ENCODE measurements at regions not wholly inside any gene's neighbourhood (a gene's known extent, or its start where the extent isn't known, plus 50 kb on each side); places are given as distances from the start of the nearest gene placed in this dataset.

GRCh38 chr13:111528513-111528912 is 208.1 kb downstream of the TEX29 start:
- no peak for DNase-seq
- intact Hi-C loops (cut with micrococcal nuclease), result no loop called here
- TF ChIP-seq CTCF (IDR thresholded peaks at IDR 0.05; ENCODE audit: borderline replicate concordance), result no peak

GRCh38 chr13:111530137-111530870 is 209.9 kb downstream of the TEX29 start:
- Histone ChIP-seq H3K9me3 (replicated peaks) (no peaks in the 10 kb centered on the region), H3K27me3 (ENCODE audit: low read depth) (peaks cover 86% of the 10 kb centered on the region), H3K4me3 (no peak overlapping the region), H3K4me1 (no peaks in the 10 kb centered on the region), H3K36me3 (no peaks in the 10 kb centered on the region), H3K27ac (replicated peaks) (no peak overlapping the region)
- TF ChIP-seq CTCF (IDR thresholded peaks at IDR 0.05; ENCODE audit: borderline replicate concordance), result no peak
- intact Hi-C loops (cut with micrococcal nuclease), result no loop called here
- no peak for DNase-seq

More at GRCh38 chr13:111528513-111528912, 208.1 kb downstream of the TEX29 start:
- Histone ChIP-seq H3K9me3 (replicated peaks) (no peaks in the 10 kb centered on the region), H3K4me3 (no peak overlapping the region), H3K27me3 (ENCODE audit: low read depth) (peaks cover 69% of the 10 kb centered on the region), H3K4me1 (no peaks in the 10 kb centered on the region), H3K27ac (replicated peaks) (no peak overlapping the region), H3K36me3 (no peaks in the 10 kb centered on the region)

DNA sequence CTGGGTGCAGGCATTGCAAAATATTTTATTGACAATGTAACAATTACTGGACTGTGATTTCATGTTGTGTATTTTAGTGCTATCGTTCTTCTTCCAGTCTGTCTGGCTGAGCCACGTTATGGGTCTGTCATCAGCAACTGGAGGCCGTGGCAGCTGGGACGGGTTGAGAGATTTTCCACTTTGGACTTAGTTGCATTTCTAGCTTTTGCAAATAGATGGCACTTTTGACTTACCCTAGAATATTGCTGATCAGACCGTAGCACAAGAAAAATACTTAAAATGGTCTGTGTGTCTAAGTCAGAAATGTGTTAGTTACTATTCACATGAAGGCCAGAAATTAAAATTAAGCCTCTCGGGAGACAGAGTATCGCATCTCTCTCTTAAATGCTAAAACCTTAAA is 211.1 kb downstream of the TEX29 start:
- H3K36me3 ChIP-seq, result no peaks in the 10 kb centered on the region
- intact Hi-C loops (cut with micrococcal nuclease), result no loop called here
- DNase-seq, result no peak
- H3K4me1 ChIP-seq, result no peaks in the 10 kb centered on the region
- no peak overlapping the region for H3K4me3 ChIP-seq
- H3K27me3 ChIP-seq (ENCODE audit: low read depth), result peaks cover 94% of the 10 kb centered on the region
- no peak overlapping the region for H3K27ac ChIP-seq (replicated peaks)
- H3K9me3 ChIP-seq (replicated peaks), result no peaks in the 10 kb centered on the region
- peak; percentile 44 for TF ChIP-seq CTCF (IDR thresholded peaks at IDR 0.05; ENCODE audit: borderline replicate concordance)

DNA sequence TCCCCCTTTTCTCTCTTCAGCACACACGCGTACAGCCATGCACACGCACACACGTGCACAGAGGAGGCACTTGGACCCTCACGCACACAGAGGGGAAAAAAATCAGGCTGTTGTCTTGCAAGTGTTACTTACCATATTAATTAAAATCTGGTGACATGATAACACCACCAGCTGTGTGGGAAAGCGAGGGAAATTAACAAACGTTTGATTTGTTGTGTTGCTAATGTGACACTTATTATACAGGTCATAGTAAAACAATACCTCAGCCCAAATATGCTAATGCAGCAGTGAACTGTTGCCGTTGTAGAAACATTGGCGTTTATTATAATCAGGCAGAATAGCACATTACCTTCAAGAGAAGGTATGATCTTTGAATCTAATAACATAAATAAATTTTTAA is 211.7 kb downstream of the TEX29 start:
- no peak overlapping the region for H3K27ac ChIP-seq (replicated peaks)
- H3K4me3 ChIP-seq, result no peak overlapping the region
- TF ChIP-seq CTCF (IDR thresholded peaks at IDR 0.05; ENCODE audit: borderline replicate concordance), result no peak
- no peaks in the 10 kb centered on the region for H3K9me3 ChIP-seq (replicated peaks)
- H3K36me3 ChIP-seq, result no peaks in the 10 kb centered on the region
- peaks cover 99% of the 10 kb centered on the region for H3K27me3 ChIP-seq (ENCODE audit: low read depth)
- H3K4me1 ChIP-seq, result no peaks in the 10 kb centered on the region
- no peak for DNase-seq
- intact Hi-C loops (cut with micrococcal nuclease), result no loop called here

DNA sequence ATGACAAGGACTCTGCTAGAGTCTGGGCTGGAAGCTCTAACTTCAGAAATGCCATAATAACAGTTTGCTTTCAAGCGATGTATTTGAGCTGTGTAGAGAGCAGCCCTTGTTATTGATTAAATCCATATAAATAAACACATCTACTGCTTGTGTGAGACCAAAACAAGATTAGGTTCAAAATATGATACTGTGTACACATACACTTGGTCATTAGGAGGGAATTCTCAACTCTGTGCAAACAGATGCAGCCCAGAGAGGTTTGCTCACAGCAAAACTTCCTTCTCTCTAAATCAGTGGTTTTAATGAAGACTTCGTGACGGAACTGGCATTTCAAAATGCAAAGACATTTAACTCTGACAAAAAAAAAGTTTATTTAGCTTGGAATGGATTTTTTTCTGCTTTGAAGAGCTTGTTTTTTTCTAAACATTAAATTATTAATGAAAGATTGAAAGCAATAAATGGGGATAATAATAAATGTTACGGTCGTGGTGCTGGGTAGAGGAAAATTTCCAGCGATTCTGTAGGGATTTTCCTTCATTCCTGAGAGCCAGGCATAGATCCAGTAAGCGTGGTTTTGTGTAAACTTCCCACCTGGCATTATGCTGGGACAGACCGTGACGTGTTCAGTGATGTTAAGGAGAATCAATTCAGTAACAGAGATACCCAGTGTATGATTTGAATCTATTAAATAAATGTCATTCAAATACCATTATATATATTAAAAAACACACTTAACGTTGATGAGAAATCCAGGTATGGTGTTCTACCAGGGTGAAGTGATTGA is 213.7 kb downstream of the TEX29 start:
- H3K4me3 ChIP-seq, result no peak overlapping the region
- H3K4me1 ChIP-seq, result no peaks in the 10 kb centered on the region
- intact Hi-C loops (cut with micrococcal nuclease), result no loop called here
- H3K9me3 ChIP-seq (replicated peaks), result no peaks in the 10 kb centered on the region
- H3K27ac ChIP-seq (replicated peaks), result no peak overlapping the region
- DNase-seq, result no peak
- no peaks in the 10 kb centered on the region for H3K36me3 ChIP-seq
- H3K27me3 ChIP-seq (ENCODE audit: low read depth), result peaks cover 100% of the 10 kb centered on the region
- no peak for TF ChIP-seq CTCF (IDR thresholded peaks at IDR 0.05; ENCODE audit: borderline replicate concordance)
